Stimulated activated CD4-positive, alpha-beta T cell treated with anti-CD3 and anti-CD28 coated beads, Interleukin-1b, Interleukin-23, amount 100 ng/mL, for 24 hours (primary cell): ENCODE measurements at regions not wholly inside any gene's neighbourhood (a gene's known extent, or its start where the extent isn't known, plus 50 kb on each side); places are given as distances from the start of the nearest gene placed in this dataset.
"Not testable (repeated sequence)": the region's sequence is repeated elsewhere in the genome, so short reads cannot be mapped to it uniquely, and the experiment has no call there.

Source experiments
- DNase-seq, 4 experiments: peaks; one replicate each; pipeline ENCODE4 v3.0.0-alpha.2; 2020; ENCODE audit warnings: low read depth in 4 of 4, low spot score in 1 of 4

DNA sequence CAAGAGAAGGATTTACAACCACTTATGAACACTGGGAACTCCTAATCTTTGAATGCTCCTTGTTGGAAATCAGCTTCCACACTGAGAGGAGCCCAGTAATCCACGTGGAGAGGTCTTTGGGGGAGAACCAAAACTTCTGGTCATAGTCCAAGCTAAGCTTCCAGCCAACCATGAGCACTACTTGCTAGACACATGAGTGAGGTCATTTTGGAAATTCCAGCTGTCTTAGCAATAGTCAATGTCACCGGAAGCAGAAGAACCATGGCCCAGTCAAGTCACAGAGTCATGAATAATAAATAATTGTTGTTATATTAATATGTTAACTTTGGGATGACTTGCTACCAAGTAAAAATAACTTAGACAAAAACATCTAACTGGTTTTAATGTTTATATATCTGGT lies 324.9 kb upstream of the SGCG start:
- DNase-seq: no peak

DNA sequence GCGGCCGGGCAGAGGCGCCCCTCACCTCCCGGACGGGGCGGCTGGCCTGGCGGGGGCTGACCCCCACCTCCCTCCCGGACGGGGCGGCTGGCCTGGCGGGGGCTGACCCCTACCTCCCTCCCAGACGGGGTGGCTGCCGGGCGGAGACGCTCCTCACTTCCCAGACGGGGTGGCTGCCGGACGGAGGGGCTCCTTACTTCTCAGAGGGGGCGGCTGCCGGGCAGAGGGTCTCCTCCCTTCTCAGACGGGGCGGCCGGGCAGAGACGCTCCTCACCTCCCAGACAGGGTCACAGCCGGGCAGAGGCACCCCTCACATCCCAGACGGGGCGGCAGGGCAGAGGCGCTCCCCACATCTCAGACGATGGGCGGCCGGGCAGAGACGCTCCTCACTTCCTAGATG lies 321.8 kb upstream of the SGCG start:
- not testable (repeated sequence) for DNase-seq

DNA sequence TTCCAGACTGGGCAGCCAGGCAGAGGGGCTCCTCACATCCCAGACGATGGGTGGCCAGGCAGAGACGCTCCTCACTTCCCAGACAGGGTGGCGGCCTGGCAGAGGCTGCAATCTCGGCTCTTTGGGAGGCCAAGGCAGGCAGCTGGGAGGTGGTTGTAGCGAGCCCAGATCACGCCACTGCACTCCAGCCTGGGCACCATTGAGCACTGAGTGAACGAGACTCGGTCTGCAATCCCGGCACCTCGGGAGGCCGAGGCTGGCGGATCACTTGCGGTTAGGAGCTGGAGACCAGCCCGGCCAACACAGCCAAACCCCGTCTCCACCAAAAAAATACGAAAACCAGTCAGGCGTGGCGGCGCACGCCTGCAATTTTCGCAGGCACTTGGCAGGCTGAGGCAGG lies 321.4 kb upstream of the SGCG start:
- not testable (repeated sequence) for DNase-seq

DNA sequence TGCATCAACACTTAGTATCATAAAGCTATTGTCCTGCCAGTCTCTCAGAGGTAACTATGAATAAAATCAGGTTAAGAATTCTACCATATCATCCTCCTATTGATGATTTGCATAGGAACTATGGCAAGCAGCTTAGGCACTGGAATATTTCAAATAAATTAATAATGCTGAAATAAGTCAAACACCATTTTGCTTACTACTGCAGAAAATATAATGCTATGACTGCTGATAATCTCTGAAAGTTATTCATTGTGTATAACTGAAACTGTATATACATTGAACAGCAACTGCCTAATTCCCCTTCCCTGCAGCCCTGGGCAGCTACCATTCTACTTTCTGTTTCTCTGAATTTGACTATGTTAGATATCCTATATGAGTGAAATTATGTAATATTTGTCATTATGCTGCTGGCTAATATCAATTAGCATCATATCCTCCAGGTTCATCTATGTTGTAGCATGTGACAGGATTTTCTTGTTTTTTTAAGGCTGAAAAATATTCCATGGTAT lies 318.8 kb upstream of the SGCG start:
- no peak for DNase-seq

DNA sequence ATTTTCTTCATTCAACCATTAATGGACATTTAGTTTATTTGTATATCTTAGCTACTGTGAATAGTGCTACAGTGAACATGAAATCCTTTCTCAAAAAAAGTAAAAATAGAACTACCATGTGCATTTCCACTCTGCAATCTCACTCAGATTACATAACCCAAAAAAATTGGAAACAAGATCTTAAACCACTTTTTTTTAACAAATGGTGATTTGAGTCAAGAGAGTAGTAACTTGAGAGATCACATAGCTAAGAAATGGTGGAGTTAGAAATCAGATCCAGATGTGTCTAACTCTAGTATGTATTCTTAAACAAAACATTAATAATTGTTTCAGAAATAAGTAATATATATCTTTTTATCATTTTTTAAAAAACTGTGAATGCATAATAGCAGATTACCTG lies 318.3 kb upstream of the SGCG start:
- DNase-seq: no peak

DNA sequence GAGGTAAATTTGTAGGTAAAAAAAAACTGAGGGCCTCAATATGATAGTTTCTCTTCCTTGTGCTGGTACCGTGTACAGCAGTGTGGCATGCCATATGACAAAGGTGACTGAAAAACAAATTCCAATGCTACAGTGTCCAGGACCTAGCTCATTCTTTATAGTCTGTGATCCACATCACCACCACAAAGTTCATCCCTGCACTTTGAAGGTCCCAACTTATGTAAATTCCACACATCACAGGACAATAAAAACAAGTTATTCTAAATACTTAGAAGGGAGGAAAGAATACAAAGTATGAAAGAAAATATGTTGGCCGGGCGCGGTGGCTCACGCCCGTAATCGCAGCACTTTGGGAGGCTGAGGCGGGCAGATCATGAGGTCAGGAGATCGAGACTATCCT lies 314.6 kb upstream of the SGCG start:
- DNase-seq: no peak

DNA sequence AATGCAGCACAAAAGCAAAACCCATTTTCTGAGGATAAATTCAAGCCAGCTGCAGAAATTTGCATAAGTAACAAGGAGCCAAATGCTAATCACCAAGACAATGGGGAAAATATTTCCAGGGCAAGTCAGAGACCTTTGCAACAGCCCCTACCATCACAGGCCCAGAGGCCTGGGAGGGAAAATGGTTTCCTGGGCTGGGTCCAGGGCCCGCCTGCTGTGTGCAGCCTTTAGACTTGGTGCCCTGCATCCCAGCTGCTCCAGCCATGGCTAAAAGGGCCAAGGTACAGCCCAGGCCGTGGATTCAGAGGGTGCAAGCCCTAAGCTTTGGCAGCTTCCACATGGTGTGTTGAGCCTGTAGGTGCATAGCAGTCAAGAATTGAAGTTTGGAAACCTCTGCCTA lies 309.5 kb upstream of the SGCG start:
- no peak for DNase-seq

DNA sequence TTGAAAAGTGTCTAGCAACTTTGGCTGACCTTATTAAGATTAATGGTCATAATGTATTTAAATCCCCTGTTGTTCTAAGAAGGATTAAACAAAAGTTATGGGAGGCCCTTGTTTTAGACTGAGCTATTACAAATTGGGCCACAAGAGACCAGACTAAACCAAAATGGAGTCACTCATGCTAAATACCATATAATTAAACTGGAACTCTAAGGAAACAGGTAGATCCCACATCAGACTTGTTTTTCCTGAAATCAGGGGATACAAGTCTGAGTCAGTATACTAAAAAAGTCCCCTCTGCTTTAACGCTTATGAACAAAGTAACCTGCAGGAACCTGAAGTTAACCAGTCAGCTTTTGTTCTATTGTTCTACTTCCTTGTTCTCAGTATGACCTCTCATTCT lies 305.9 kb upstream of the SGCG start:
- DNase-seq: no peak

DNA sequence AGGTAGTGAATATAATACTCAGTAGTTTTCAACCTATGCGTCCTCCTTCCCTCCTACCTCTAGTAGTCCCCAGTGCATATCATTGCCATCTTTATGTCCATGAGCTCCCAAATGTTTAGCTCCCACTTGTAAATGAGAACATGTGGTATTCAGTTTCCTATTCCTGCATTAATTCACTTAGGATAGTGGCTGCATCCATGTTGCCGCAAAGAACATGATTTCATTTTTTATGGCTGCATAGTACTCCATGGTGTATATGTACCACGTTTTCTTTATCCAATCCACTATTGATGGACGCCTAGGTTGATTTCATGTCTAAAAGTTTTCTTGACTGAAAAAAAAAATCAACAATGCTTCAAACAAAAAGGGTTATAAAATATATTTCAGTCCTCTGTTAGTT lies 303.4 kb upstream of the SGCG start:
- no peak for DNase-seq

DNA sequence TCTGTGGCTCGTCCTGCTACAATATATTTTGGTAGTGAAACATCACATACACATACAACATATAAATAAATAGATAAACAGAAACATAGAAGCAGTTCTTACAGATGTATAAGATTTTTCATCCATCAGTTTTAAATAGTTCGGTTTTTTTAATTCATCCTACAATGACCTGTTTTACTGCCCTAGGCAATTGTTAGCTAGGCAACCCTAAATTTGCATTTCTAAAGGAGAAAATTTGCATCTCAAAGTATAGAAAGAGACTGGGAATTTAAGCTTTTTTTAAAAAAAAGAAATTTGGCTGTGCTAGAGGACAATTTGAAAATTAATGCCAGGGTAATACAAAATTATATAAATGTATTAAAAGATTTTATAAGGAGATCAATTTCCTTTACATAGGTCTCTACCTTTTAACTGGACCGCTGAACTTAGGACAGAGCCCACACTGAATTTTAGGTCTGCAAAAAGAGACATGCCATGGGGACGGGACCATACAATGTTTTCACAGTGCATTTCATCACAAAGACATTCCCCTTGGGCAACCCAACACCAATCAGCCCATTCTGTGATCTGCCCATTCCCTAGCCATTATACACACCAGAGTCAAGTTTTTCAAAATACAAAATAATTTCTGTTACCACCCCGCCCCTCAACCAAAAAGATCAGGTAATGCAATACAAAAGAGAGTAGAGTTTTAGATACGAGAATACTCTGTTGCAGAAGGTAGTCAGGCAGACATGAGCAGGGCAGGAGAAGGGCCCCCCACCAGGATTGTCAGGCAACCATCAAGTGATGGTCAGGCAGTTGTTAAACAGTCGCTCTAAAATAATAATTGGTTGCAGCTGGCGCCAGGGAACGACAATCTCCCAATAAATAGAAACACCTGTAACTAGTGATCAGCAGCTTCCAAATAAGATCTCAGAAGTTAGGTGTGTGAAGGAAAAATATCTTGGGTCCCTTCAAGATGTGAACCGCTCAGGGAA lies 299.7 kb upstream of the SGCG start:
- DNase-seq: no peak

DNA sequence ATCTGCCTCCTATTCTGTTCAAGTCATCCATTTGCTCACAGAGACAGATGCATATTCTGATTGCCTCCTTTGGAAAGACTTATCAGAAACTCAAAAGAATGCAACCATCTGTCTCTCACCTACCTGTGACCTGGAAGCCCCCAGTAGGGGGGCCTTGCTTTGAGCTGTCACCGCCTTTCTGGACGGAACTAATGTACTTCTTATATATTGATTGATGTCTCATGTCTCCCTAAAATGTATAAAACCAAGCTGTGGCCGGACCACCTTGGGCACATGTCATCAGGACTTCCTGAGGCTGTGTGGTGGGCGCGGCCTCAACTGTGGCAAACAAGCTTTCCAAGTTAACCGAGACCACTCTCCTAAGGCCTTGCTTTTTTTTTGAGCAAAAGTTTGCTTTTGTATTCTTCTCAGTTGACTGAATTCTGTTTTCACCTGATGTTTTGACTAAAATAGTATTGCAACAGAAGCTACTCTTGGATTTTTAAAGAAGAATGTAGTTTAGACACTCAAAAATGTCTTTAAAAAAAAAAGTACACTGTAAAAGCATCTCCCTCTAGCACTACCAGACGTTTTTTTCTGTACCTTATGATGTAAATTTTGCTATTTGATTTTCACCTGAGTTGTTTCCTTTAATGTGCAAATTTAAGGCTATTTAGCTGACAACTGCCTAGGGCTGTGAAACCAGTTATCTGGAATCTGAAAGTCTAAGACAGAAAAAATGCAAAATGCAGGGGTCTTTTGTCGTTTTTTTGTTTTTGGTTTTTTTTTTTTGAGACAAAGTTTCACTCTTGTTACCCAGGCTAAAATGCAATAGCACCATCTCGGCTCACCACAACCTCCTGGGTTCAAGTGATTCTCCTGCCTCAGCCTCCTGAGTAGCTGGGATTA lies 298.8 kb upstream of the SGCG start:
- DNase-seq: not testable (repeated sequence)

DNA sequence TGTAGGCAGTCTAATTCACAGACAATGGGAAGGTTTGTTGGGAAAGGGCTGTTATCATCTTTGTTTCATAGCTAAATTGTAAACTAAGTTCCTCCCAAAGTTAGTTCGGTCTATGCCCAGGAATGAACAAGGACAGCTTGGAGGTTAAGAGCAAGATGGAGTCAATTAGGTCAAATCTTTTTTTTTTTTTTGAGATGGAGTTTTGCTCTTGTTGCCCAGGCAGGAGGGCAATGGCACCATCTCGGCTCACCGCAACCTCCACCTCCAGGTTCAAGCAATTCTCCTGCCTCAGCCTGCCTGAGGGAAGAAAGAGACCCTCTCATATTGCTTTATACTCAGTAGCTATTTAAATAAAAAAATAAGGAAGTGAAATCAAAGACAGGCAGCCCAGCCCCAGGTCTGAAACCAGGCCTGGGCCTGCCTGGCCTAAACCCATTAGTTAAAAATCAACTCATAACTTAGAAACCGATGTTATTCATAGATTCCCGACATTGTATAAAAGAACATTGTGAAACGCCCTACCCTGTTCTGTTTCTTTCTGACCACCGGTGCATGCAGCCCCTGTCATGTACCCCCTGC lies 297.4 kb upstream of the SGCG start:
- DNase-seq: no peak

DNA sequence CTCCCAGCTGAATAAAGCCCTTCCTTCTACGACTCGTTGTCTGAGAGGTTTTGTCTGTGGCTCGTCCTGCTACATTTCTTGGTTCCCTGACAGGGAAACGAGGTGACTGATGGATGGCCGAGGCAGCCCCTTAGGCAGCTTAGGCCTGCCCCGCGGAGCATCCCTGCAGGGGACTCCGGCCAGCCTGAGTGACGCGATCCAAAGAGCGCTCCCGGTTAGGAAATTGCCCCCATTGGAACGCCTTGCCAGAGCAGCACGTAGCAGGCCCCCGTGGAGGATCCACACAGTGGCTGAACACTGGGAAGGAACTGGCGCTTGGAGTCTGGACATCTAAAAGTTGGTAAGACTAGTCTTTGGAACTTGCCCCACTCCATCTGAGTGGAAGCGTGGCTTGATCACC lies 296.8 kb upstream of the SGCG start:
- no peak for DNase-seq

DNA sequence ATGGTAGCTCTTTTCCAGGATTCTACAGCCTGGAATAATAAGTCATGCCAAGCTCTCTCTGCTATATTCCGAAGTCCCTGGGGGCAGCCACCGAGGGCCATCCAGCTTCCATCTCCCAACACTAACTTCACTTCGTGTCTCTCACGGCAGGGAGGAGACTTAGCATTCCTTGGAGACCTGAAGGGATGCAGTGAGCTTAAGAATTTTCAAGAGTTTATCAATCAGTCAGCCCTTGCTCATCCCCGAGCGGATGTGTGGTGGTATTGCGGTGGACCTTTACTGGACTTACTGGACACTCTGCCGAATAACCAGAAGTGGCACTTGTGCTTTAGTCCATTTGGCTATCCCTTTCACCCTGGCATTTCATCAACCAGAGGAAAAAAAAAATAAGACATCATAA lies 294.7 kb upstream of the SGCG start:
- DNase-seq: not testable (repeated sequence)

DNA sequence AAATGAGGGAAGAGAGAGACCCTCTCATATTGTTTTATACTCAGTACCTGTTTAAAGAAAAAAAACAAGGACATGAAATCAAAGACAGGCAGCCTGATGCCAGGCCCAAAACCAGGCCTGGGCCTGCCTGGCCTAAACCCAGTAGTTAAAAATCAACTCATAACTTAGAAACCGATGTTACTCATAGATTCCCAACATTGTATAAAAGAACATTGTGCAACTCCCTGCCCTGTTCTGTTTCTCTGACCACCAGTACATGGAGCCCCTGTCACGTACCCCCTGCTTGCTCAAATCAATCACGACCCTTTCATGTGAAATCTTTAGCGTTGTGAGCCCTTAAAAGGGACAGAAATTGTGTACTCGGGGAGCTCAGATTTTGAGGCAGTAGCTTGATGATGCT lies 291.4 kb upstream of the SGCG start:
- DNase-seq: not testable (repeated sequence)

DNA sequence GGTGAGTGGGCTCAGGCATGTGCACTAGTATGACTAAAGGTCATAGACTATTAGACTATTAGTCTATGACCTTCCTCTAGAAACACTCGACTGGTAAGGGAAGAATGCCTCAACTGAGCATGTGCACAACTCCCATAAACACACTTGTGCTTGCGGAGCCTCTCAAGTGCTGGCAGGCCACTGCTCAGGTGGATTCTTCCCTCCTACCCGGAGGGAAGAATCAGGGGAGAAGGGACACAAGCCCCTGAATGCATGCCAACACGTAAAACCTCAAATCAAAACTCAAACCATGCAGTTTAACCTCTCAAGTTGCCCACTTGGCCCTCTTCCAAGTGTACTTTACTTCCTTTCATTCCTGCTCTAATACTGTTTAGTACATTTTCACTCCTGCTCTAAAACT lies 287.6 kb upstream of the SGCG start:
- no peak for DNase-seq

DNA sequence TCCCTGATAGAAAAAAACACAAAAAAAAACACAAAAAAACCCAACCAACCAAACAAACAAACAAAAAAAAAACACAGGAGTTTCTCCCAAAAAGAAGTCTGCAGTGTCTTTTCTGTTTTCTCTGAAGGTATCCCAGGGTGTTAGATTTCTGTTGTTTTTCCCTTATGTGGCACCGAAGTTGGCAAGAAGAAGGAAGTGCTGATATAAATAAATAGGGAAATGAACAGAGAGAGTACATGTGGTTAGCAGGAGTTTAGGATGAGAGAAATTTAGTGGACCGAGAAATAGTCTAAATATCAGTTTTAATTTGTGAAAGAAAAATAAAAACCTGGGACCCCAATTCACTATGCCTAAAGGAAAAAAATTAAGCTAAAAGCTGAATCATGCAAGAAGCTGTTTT lies 287.0 kb upstream of the SGCG start:
- DNase-seq: no peak

DNA sequence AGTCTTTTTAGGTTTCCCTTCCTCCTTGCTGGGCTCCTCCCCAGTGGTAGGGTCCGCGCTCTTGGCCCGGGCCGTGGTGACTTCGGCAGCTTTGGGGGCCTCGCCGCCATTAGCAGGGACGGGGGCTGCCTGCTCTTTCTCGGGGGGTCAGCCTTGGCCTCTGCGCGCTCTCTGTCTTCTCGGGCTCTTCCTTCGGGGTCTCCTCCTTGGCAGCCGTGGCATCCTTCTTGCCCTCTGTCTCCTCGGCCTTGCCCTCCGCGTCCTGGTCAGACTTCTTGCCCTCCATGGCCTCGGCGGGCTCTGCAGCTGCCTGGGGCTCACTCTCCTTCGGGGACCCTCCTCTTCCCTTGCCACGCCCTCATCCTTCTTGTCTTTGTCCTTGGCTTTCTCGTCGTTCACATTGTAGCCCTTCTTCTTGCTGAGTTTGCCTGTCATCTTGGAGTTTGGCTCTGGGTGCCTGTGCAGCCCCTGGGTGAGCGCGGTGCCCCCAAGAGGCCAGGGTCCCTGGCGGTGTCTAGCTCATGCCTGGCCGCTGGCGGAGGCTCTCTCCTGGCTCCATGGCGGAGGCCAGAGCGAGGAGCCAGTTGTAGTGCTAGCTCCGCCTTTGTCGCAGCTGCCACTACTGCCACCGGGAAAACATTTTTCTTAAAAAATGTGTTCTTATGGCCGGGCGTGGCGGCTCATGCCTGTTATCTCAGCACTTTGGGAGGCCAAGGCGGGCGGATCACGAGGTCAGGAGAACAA lies 283.0 kb upstream of the SGCG start:
- DNase-seq: no peak

DNA sequence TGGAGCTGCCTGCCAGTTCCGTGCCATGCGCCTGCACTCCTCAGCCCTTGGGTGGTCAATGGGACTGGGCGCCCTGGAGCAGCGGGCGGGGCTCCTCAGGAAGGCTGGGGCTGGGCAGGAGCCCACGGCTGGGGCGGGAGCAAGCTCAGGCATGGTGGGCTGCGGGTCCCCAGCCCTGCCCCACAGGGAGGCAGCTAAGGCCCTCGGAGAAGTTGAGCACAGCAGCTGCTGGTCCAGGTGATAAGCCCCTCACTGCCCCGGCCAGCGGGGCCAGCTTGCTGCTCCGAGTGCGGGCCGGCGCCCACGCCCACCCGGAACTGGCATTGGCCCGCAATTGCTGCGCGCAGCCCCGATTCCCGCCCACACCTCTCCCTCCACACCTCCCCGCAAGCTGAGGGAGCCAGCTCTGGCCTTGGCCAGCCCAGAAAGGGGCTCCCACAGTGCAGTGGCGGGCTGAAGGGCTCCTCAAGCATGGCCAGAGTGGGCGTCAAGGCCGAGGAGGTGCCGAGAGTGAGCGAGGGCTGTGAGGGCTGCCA lies 280.3 kb upstream of the SGCG start:
- not testable (repeated sequence) for DNase-seq

DNA sequence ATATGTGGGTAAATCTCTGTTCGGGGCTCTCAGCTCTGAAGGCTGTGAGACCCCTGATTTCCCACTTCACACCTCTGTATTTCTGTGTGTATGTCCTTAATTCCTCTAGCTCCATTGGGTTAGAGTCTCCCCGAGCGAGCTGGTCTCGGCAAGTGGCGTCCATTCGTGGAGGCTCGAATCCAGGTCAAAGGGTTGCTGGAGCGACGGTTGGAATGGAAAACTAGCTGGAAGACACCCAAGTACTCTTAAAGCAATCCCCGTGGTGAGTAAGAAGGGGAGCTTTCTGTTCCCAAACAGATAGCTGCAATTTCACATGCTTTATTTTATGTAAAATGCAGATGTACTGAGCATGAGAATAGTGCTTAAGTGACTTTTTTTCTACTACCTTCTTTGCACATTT lies 277.5 kb upstream of the SGCG start:
- no peak for DNase-seq

DNA sequence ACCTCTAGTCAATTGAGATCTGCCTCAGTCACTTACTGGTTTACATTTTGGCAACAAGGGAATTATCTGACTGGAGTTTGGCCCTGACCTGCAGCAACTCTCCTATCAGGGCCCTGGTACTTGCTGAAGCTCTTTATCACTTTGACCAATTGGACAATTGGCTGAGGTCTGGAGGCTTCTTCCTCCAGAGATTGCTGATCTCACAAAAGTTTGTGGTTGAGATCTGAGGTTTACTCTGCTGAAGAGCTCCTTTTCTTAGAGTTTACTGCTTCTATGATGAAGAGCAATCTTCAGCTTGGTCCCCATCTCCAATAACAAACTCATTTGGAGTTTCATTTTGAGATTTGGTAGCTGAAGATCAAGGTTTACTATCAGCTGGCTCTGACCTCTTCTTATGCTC lies 276.9 kb upstream of the SGCG start:
- DNase-seq: no peak
